GM12878 (cell line): ENCODE measurements at regions not wholly inside any gene's neighbourhood (a gene's known extent, or its start where the extent isn't known, plus 50 kb on each side); places are given as distances from the start of the nearest gene placed in this dataset.

Source experiments
- ATAC-seq: fragments of 200-7000 bp; cut with Tn5 transposase; 3 replicates; pipeline ENCODE4 v1.9.1; 2020; ENCODE audit warnings: mild to moderate bottlenecking, moderate library complexity
- BruUV-seq: library from RNA; stranded (reverse); fragments of 400-500 nt; replicated peaks from 2 replicates; lab custom pipeline; 2021; lab: Mats Ljungman, UMichigan
- CTCF ChIA-PET: fragments of 300-600 bp; sonication (Branson Sonifier 250); formaldehyde crosslinking; extraction: SDS; loops from one replicate; lab custom pipeline; 2021; ENCODE audit warnings: inconsistent platforms; lab: Yijun Ruan, JAX
- POLR2A ChIA-PET: fragments of 350-600 bp; formaldehyde crosslinking; extraction: SDS; loops from one replicate; lab custom pipeline; 2021; ENCODE audit warnings: inconsistent platforms; lab: Charles Lee
- RAD21 ChIA-PET: fragments of 300-600 bp; sonication (Branson Sonifier 250); formaldehyde crosslinking; loops from one replicate; lab custom pipeline; 2023; ENCODE audit warnings: antibody characterized with exemption; ENCODE audit not compliant: unreplicated experiment; lab: Charles Lee
- SMC1A ChIA-PET: fragments of 300-600 bp; sonication (Branson Sonifier 250); formaldehyde crosslinking; loops from one replicate; lab custom pipeline; 2023; ENCODE audit not compliant: unreplicated experiment, uncharacterized antibody; lab: Charles Lee
- DNase-seq: peaks from one replicate; pipeline ENCODE4 v3.0.0-alpha.2; 2011; ENCODE audit warnings: low read depth, low spot score
- FAIRE-seq: peaks from 3 replicates; lab custom pipeline; 2011; peaks lifted over from hg19 to GRCh38; lab: Jason Lieb, UNC
- H2AFZ ChIP-seq: 2 replicates; pipeline ENCODE4 v1.6.0; 2011; ENCODE audit warnings: low read depth, low read length, control low read depth; ENCODE audit not compliant: control insufficient read depth
- H3K27ac ChIP-seq: 2 replicates; pipeline ENCODE4 v1.5.1; 2011; ENCODE audit warnings: control low read depth; ENCODE audit not compliant: control insufficient read depth, insufficient read depth
- H3K27me3 ChIP-seq, 2 experiments: replicated peaks in 1 of 2; 2 replicates each; pipeline versions ENCODE4 v1.6.0 to v1.6.1; 2011; ENCODE audit warnings: low read length in 1 of 2; ENCODE audit not compliant: control insufficient read depth in 2 of 2, insufficient read depth in 2 of 2
- H3K36me3 ChIP-seq, 2 experiments: 2 replicates each; pipeline ENCODE4 v1.5.1; 2011; ENCODE audit warnings: low read length in 1 of 2; ENCODE audit not compliant: control insufficient read depth in 2 of 2, insufficient read depth in 2 of 2
- H3K4me1 ChIP-seq: 2 replicates; pipeline ENCODE4 v1.6.1; 2011; ENCODE audit warnings: mild to moderate bottlenecking, low read length, moderate library complexity, mixed read lengths; ENCODE audit not compliant: control insufficient read depth, insufficient read depth
- H3K4me2 ChIP-seq: 2 replicates; pipeline ENCODE4 v1.6.0; 2011; ENCODE audit warnings: control low read depth; ENCODE audit not compliant: control insufficient read depth, insufficient read depth
- H3K4me3 ChIP-seq: fragments of 200-600 bp; sonication (generic); 2 replicates; pipeline ENCODE4 v1.5.1; 2016
- H3K79me2 ChIP-seq: 2 replicates; pipeline ENCODE4 v1.6.0; 2011; ENCODE audit warnings: low read length; ENCODE audit not compliant: control insufficient read depth, insufficient read depth
- H3K9ac ChIP-seq: 2 replicates; pipeline ENCODE4 v1.8.0; 2011; ENCODE audit warnings: low read length, control low read depth, mixed read lengths; ENCODE audit not compliant: control insufficient read depth, insufficient read depth
- H3K9me3 ChIP-seq: replicated peaks from 3 replicates; pipeline ENCODE4 v1.5.1; 2011; ENCODE audit warnings: mild to moderate bottlenecking, low read length; ENCODE audit not compliant: control insufficient read depth, insufficient read depth
- H4K20me1 ChIP-seq: 2 replicates; pipeline ENCODE4 v1.6.0; 2011; ENCODE audit not compliant: control insufficient read depth, insufficient read depth
- BCL3 ChIP-seq: IDR thresholded peaks from 2 replicates; pipeline ENCODE4 v1.6.1; 2011; ENCODE audit warnings: borderline replicate concordance, low read depth, mild to moderate bottlenecking, moderate library complexity, low read length; ENCODE audit not compliant: insufficient read depth, poor library complexity, severe bottlenecking
- CBFB ChIP-seq: IDR thresholded peaks from 2 replicates; pipeline ENCODE4 v1.6.1; 2016; ENCODE audit warnings: antibody characterized with exemption, low read depth
- CBX3 ChIP-seq: fragments of 200-600 bp; sonication (generic); IDR thresholded peaks from 2 replicates; pipeline ENCODE4 v1.6.1; 2016; ENCODE audit warnings: low read depth, borderline replicate concordance
- EED ChIP-seq: sonication (generic); IDR thresholded peaks from 2 replicates; pipeline ENCODE4 v1.6.1; 2016; ENCODE audit warnings: antibody characterized with exemption, low read depth
- ETV6 ChIP-seq, 2 experiments: fragments of 450-650 bp in 1 of 2; IDR thresholded peaks in 1 of 2; conservative IDR thresholded peaks in 1 of 2; 2 replicates each; pipeline ENCODE4 v1.6.1; 2014; ENCODE audit warnings: antibody characterized with exemption in 1 of 2, borderline replicate concordance in 1 of 2, low read depth in 1 of 2, mild to moderate bottlenecking in 1 of 2, moderate library complexity in 1 of 2
- EZH2 ChIP-seq: IDR thresholded peaks from 2 replicates; pipeline ENCODE4 v1.6.1; 2012; ENCODE audit warnings: low read depth, mild to moderate bottlenecking, control low read depth, inconsistent platforms, low read length, borderline replicate concordance; ENCODE audit not compliant: control insufficient read depth
- GATAD2B ChIP-seq: fragments of 450-650 bp; conservative IDR thresholded peaks from 2 replicates; pipeline ENCODE4 v1.6.1; 2017; ENCODE audit warnings: low read depth, mild to moderate bottlenecking, moderate library complexity
- IKZF2 ChIP-seq, 2 experiments: fragments of 450-650 bp; IDR thresholded peaks; 2 replicates each; pipeline ENCODE4 v1.6.1; 2017; ENCODE audit warnings: mild to moderate bottlenecking in 2 of 2, moderate library complexity in 2 of 2
- IRF3 ChIP-seq: fragments of 450-650 bp; IDR thresholded peaks from 2 replicates; pipeline ENCODE4 v1.6.1; 2014; ENCODE audit warnings: mild to moderate bottlenecking
- JUNB ChIP-seq: IDR thresholded peaks from 2 replicates; pipeline ENCODE4 v1.6.1; 2016; ENCODE audit warnings: antibody characterized with exemption, mild to moderate bottlenecking
- MEF2B ChIP-seq: fragments of 450-650 bp; IDR thresholded peaks from 2 replicates; pipeline ENCODE4 v1.6.1; 2018; ENCODE audit warnings: mild to moderate bottlenecking, moderate library complexity; ENCODE audit not compliant: partially characterized antibody, poor library complexity, severe bottlenecking
- POLR2A ChIP-seq: IDR thresholded peaks from 2 replicates; pipeline ENCODE4 v1.6.1; 2011; ENCODE audit warnings: low read depth, mild to moderate bottlenecking, low read length
- POLR2AphosphoS2 ChIP-seq: IDR thresholded peaks from 2 replicates; pipeline ENCODE4 v1.6.1; 2011; ENCODE audit warnings: low read depth, mild to moderate bottlenecking, low read length, improper control_type of control experiment, moderate library complexity
- RAD51 ChIP-seq: fragments of 450-650 bp; IDR thresholded peaks from 2 replicates; pipeline ENCODE4 v1.6.1; 2016; ENCODE audit warnings: moderate library complexity, mild to moderate bottlenecking, inconsistent platforms
- RELA ChIP-seq: fragments of 450-650 bp; IDR thresholded peaks from 2 replicates; pipeline ENCODE4 v1.8.0; 2014; ENCODE audit warnings: borderline replicate concordance; ENCODE audit not compliant: partially characterized antibody
- STAT3 ChIP-seq: IDR thresholded peaks from 2 replicates; pipeline ENCODE4 v1.6.1; 2011; ENCODE audit warnings: low read depth, low read length, improper control_type of control experiment
- TARDBP ChIP-seq: IDR thresholded peaks from 2 replicates; pipeline ENCODE4 v1.6.1; 2016; ENCODE audit warnings: borderline replicate concordance
- TBL1XR1 ChIP-seq: IDR thresholded peaks from 2 replicates; pipeline ENCODE4 v1.6.1; 2012; ENCODE audit warnings: low read depth, low read length, improper control_type of control experiment
- ZNF274 ChIP-seq: IDR thresholded peaks from one replicate; pipeline ENCODE4 v1.8.0; 2011; ENCODE audit not compliant: insufficient read length, insufficient read depth
- ZZZ3 ChIP-seq: IDR thresholded peaks from 2 replicates; pipeline ENCODE4 v1.6.1; 2011; ENCODE audit warnings: low read depth; ENCODE audit not compliant: control insufficient read depth, insufficient read length
- WGBS: methylation state at CpG from one replicate; pipeline ENCODE4 v1.1.6; 2016; ENCODE audit warnings: low lambda C conversion rate; ENCODE audit not compliant: insufficient replicate concordance, insufficient coverage; ENCODE audit errors: missing lambda C conversion rate; 5-methylcytosine and 5-hydroxymethylcytosine counted together
- in situ Hi-C: fragments of 300-500 bp; cut with MboI; formaldehyde crosslinking; loops from 9 replicates; pipeline ENCODE4 v1.14.3; 2018; ENCODE audit warnings: mixed read lengths
- intact Hi-C: fragments of 100-400 bp; cut with micrococcal nuclease; formaldehyde crosslinking; loops from one replicate; pipeline ENCODE4 v1.14.2; 2022; ENCODE audit not compliant: unreplicated experiment

GRCh38 chr1:187096689-187097088, 267.9 kb downstream of the PLA2G4A start:
- H3K27ac ChIP-seq = no peak overlapping the region
- H3K27me3 ChIP-seq = no peaks in the 10 kb centered on the region
- ATAC-seq = no peak
- no peaks in the 10 kb centered on the region for H3K4me1 ChIP-seq
- no peak overlapping the region for H3K9ac ChIP-seq
- 28% methylated on average over 2 of the region's 2 CpGs for WGBS
- in situ Hi-C loops = no loop called here
- H3K4me3 ChIP-seq = no peak overlapping the region
- H3K36me3 ChIP-seq = no peaks in the 10 kb centered on the region
- ChIA-PET SMC1A (no interaction called here), RAD21 (no interaction called here), CTCF (no interaction called here), POLR2A (no interaction called here)
- no peaks in the 10 kb centered on the region for H3K79me2 ChIP-seq
- intact Hi-C loops = no loop called here
- no peak overlapping the region for H2AFZ ChIP-seq
- no peak for FAIRE-seq
- no peaks in the 10 kb centered on the region for H3K9me3 ChIP-seq
- no peaks in the 10 kb centered on the region for H4K20me1 ChIP-seq
- no peak overlapping the region for H3K4me2 ChIP-seq
- TF ChIP-seq POLR2A = no peak
- no peak for TF ChIP-seq IRF3
- TF ChIP-seq EZH2 = no peak
- no peak for TF ChIP-seq TBL1XR1
- TF ChIP-seq TARDBP = no peak
- TF ChIP-seq CBX3 = no peak
- no peak for TF ChIP-seq STAT3
- TF ChIP-seq EED = no peak
- TF ChIP-seq MEF2B = no peak
- TF ChIP-seq IKZF2 (IDR thresholded peaks at IDR 0.05) = no peak
- no peak for TF ChIP-seq POLR2AphosphoS2
- TF ChIP-seq CBFB = no peak
- TF ChIP-seq RELA = no peak
- no peak for TF ChIP-seq BCL3
- TF ChIP-seq GATAD2B = no peak
- TF ChIP-seq JUNB = no peak
- TF ChIP-seq ZZZ3 = no peak
- no peak for TF ChIP-seq RAD51
- TF ChIP-seq ZNF274 = no peak
- TF ChIP-seq ETV6 (conservative IDR thresholded peaks at IDR 0.05 in 1 of 2, IDR thresholded peaks at IDR 0.05 in 1 of 2; ENCODE audit: borderline replicate concordance in 1 of 2, low read depth in 1 of 2) = no peak
- BruUV-seq = no TSS peak
- no peak for DNase-seq
